Stimulated activated CD4-positive, alpha-beta T cell treated with anti-CD3 and anti-CD28 coated beads, Interleukin-2, amount 100 ng/mL, for 4 hours (primary cell): ENCODE measurements at regions not wholly inside any gene's neighbourhood (a gene's known extent, or its start where the extent isn't known, plus 50 kb on each side); places are given as distances from the start of the nearest gene placed in this dataset.

Source experiments
- DNase-seq: peaks from one replicate; pipeline ENCODE4 v3.0.0-alpha.2; 2020; ENCODE audit warnings: low read depth

DNA sequence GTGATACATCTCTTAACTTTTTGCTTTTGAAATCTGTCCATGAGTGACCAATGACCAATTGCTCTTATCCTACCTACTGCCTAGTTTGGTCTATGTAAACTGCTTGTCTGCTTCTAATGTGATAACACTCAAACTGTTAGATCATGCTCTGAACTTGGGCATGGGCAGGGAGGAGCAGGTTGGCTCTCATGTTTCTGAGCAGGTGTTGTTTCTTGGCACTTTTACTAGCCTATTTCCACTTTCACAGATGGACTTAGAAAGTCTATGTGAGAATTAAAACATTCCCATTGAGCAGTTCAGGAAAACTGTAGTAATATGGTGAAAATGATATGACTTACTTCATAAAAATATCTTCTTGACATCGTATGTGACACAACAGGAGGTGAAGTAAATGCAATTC is 538.4 kb downstream of the HACE1 start:
- no peak for DNase-seq

DNA sequence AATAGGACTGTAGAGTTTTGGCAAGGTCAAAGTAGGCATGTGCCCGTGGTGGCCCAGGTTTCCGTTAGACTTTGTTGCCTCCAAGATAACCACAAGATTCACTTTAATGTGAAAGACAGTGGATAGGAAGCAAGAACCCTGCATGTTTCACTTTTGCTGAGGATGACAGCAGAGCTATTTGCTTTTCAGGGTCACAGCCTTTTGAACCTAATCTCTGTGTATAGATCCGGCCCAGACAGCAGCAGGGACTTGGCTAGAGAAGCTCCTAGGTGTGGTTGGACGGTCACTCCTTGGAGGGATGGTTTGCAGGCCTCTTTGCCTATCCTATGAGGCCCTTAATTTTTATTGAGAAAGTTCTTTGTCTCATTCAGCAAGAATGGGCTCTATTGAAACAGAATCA is 538.8 kb downstream of the HACE1 start:
- no peak for DNase-seq

DNA sequence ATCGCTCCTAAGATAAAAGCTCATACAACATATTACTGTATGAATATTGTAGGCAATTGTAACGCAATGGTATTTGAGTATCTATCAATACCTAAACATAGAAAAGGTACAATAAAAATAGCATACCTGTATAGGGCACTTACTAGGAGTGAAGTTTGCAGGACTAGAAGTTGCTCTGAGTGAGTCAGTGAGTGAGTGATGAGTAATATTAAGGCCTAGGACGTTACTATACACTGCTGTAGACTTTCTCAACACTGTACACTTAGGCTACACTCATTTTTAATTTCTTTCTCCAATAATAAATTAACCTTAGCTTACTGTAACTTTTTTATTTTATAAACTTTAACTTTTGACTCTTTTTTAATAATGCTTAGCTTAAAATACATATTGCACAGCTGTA is 546.9 kb downstream of the HACE1 start:
- DNase-seq = no peak

DNA sequence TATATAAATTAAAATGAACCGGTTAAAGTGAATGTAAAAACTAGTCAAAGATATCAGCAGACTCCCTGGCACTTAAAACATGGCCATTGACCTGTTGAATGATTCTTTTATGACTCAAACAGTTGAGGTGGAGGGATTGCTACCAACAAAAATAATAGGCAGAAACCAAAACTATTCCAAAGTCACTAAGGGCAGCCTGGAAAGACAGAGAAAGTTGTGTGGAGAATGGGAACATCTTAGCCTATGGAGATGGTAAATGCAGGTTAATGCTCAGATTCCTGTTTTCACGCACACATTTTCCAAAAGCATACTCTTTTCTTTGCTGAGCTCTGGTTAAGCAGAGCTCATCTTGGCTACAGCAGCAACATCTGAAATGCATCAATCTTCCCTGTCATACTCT is 553.5 kb downstream of the HACE1 start:
- no peak for DNase-seq

DNA sequence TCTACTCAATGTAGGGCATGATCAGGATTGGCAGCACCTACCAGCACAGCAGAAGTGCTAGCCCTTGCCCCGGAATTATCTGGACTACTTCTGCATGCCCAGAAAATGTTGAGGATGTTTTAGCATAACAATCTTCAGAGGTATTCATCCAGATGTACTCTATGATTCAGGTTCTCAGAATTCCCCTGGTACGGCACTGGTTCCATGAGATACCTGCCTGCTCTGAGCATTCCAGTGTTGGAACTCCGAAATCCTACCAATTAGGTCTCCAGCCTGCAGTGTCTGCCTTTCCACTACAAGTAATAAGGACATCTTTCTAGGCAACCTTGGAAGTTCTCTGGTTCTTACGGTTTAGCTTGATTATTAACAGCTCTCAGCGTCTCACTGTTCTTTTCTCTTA is 554.5 kb downstream of the HACE1 start:
- DNase-seq = no peak

DNA sequence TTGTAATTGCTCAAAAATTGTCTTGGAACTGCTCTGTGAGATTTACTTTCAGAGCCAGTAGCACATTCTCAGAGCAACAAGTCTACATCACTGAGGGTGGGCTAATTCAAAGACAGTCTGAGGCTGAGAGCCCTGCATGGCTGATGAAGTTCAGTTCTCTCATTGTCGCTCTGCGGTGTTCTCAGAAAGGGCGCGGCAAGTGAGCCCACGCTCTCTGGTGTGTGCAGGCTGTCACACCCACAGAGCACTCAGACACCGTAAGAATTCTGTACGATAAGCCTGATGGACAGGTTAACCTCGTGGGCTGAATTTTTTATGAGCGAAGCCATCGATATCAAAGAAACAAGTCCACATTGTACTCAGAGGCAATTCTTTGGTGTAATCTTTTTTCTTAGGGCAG is 557.8 kb downstream of the HACE1 start:
- no peak for DNase-seq

DNA sequence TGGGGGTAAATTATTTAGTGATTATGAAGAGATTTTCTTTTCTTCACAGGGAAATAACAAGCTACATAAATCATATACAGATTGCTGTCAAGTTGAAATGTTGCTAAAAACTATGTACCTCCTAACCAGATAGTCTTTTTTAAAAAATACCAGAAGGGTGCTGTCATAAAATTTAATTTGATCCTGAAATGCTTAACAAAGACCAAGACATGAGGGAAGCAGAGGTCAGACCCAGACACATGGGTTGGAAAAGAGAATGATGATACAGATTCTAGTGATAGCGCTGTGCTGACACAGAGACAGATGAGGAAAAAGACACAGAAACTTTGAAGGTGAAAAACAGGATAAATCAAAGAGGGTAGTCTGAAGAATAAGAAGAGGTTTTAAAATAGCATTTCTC is 573.1 kb downstream of the HACE1 start:
- no peak for DNase-seq

DNA sequence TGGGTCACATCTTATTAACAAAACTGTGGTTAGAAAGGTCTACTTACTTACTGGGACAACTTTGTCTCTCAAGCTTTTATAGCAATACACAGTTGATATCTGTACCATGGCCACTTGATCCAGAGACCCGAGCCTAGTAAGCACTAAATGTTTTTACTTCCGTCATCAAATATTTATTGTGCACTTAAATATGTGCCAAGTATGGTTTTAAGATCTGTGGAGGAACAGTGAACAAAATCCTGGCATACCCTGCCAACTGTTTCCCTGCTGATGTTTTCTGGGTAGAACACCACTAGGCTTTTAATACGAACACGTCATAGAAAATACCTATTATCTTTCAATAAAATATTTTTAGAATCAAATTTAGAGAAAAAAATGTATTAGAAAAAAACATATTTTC is 574.8 kb downstream of the HACE1 start:
- no peak for DNase-seq

DNA sequence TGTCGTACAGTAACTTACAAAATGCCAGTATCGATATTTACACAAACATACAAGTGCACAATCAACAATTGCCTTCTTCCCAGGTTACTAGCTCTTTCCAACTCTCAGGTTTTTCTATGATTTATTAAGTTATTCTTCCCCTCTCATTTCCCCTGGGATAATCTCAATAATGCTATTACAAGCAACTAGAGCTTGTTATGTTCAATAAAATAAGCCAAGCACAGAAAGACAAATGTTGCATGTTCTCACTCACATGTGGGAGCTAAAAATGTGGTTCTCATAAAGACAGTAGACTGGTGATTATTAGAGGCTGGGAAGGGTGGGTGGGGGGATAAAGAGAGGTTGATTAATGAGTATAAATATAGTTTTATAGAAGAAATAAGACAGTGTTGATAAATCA is 577.1 kb downstream of the HACE1 start:
- no peak for DNase-seq

DNA sequence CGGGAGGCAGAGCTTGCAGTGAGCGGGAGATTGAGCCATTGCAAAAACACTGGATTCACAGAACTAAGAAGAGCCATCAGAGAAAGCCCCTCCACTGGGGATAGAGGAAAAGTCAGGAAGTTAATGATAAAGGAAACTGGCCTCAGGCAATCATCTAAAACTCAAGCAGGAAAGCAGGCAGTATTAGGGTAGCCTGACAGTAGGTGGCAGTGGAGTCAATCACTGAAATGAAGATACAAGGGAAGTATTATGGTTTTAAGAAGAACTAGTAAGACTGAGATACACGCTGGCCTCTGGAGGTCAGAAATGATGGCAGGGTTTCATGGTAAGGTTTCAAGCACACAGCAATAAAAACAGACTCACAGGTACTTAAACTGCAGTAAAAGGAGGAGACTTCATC is 578.3 kb downstream of the HACE1 start:
- DNase-seq = no peak

DNA sequence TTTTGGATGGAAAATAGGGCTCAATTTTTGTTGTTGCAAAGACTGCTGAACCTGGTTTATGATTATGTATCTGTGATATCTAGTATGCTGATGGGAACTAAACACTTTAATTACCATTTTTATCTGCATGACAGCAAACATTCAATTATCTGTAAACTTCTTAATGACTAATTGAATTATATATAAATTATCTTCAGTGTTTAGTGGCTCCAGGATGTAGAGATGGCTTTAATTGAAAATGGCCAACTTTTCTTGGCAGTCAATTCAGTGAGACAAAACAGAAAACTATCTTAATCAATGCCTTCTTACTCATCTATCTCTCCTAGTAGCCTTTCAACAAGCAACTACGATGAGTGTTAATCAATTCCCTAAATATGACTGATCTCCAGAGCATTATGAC is 591.3 kb downstream of the HACE1 start:
- DNase-seq = no peak

DNA sequence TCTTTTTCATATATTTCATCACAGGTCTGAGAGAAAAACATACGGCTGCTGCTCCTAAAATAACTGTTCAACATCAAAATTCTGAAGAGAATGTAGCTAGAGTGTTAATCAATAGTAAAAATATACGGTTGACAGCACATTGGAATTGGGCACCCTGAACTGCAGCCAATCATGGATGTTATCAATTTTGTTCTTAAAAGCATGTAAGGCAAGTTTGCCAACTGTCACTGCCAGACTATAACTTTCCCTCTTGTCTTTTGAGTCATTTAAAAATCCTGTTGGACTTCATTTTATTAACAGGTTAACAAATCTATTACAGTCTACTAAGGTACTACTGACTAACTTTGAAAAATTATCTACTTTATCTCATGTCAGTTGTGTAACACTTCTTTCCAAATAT is 592.8 kb downstream of the HACE1 start:
- no peak for DNase-seq

DNA sequence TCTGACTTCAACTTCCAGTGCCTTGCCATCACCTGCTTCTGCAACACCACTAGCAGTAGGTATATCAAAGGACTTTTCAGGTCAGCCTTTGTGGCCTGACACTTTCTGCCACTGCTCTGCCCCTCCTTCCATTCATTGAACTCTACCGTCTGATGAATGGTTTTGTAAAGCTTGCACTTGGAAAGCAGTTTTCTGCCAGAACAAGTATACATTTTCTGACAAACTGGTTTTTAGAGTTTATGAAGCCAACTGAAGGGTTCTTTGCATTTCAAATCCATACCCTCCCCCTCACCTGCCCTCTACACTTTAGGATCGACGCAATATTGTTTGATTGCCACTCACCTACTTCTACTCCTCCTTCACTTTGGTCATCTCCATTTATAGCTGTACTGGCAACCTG is 603.1 kb downstream of the HACE1 start:
- DNase-seq = no peak

DNA sequence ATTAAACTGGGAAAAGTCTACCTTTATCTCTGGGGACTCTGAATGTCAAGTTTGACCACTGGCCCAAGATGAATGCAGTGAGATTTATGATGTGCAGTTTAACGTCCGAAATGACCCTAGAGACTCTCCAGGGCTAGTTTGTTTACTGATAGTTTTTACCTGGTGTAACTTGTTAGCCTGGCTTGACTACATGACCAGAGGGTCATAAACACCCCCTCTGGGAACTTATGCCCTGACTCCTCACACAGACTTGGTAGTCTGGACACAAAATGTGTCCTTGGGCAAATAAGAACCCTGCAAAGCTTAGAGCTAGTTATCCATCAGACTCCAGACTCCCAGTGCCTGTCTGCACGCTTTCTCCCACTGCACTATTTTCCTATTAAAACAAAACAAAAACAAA is 606.5 kb downstream of the HACE1 start:
- no peak for DNase-seq

DNA sequence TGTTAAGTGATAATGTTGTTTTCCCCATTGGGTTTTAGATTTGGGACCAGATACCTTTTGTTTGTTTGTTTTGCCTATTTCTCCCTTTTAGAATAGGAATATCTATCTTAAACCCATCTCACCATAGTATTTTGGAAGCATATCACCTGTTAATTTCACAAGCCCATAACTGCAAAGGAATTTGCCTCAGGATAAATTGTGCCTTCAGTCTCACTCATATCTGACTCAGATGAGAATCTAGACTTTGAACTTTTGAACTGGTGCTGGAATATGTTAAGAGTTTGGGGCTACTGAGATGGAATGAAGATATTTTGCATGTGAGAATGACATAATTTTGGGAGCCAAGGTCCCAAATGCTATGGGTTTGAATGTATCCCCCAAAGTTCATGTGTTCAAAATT is 607.4 kb downstream of the HACE1 start:
- no peak for DNase-seq

DNA sequence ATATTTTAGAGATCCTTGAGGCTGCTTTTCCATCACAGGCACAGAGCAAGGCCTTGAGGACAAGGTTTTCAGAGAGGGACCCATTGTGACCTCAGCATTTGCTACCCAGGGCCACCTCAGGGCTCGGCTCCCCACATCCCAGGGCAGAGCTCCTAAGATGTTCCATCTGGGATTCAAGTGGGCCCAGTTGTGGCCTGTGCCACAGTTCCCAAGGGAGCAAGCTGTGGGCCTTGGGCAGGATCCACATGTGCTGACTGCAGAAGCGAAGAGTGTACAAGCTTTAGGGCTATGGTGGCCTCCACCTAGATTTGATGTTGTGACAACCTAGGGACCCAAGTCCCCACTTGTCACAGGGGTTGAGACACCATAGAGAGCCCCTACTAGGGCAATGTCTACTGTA is 608.1 kb downstream of the HACE1 start:
- no peak for DNase-seq

DNA sequence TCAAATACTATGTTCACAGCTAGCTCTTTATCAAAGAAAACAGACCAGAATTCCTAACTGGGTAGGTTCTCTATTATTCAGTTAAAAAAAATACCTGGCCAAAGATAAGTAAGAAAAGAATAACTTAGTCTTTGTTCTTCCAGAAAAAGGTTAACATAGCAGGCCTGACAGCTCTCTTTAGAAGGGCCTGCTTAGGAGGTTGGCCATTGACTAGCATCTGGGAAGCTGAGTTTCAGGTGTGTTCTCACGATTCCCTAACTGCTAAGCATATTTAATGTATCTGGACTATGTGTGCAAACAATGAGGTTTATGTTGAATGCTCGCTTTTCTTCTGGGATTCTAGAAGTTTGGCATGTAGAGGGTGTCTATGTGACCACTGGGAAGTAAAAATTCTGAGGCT is 618.9 kb downstream of the HACE1 start:
- no peak for DNase-seq

DNA sequence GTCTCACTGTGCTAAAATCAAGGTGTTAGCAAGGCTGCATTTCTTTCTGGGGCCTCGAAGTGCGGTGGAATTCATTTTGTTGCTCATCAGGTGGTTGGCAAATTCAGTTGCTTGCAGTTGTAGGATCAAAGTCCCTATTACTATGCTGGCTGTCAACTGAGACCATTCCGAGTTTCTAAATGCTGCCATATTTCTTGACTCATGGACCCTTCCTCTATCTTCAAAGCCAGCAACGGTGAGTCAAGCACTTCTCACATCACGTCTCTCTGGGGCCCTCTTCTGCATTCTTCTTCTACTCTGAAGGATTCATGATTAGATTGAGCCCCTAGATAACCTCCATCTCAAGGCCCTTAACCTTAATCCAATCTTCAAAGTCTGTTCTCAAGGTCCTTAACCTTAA is 619.7 kb downstream of the HACE1 start:
- DNase-seq = no peak

DNA sequence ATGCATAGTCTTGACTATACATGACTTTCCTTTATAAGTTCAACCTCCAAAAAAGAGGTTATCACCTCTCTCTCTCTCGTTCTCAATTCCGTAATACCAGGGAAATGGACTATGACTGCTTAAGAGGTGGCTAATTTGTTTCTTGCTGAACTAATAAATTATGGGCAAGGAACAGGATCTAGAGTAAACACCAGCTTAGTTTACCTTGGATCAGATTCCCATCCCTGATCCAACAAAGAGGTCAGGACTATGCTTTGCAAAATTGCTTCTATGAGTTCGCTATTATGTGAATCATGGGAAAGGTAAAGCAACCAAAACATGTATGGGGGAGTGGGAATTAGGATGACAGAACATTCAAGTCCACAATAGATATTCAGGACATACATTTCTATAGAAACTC is 630.7 kb downstream of the HACE1 start:
- no peak for DNase-seq

DNA sequence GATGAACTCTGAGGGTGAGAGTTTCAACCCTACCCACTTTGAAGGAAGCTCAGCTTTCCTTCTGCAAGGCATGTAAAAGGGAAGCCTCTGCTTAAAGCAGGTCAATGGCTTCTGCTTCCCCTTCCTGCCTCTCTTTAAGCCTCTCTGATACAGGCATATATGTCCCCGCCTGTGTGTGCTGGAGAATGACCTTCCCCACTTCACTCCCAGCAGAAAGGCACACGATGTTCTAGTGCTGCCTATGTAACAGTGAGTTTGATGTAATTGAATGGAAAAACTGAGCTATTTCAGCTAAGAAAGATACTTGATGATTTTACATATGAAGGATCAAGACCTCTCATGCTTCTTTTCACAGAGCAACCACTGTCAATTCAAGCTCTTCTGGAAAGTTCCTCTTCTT is 632.2 kb downstream of the HACE1 start:
- DNase-seq = no peak

DNA sequence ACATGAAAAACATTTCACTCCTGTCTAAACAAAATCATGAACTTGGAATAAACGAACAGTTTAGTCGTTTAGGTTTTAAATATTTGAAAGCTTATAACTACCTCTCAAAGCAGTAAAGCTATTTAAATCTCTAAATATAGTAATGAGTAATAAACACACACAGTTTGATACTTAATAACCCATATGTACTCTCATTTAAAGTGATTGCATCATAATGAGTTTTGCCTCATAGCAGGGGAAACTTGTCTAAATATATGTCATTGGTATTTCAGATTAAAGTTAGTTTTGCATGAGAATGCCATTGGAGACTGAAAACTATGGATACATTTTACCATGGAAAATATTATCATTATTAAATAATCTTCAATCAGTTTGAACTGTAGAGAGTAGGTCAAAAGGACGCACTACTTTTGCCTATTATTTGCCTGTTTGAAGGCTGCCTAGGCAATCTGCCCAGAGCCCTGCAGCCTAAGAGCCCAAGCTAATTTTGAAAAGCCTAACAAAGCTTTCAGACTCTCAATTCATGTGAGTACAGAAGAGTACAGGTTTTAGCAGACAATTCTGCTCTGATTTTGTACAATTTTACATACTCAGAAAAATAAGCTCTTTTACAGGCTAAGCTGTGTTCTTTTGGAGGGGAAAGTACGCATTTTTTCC is 632.8 kb downstream of the HACE1 start:
- DNase-seq = no peak

DNA sequence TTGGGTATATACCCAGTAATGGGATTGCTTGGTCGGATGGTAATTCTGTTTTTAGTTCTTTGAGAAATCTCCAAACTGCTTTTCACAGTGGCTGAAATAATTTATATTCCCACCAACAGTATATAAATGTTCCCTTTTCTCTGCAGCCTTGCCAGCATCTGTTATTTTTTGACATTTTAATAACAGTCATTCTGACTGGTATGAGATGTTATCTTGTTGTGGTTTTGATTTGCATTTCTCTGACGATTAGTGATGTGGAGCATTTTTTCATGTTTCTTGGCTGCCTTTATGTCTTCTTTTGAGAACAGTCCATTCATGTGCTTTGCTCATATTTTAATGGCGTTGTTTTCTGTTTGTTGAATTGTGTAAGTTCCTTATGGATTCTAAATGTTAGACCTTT is 641.6 kb downstream of the HACE1 start:
- DNase-seq = no peak

DNA sequence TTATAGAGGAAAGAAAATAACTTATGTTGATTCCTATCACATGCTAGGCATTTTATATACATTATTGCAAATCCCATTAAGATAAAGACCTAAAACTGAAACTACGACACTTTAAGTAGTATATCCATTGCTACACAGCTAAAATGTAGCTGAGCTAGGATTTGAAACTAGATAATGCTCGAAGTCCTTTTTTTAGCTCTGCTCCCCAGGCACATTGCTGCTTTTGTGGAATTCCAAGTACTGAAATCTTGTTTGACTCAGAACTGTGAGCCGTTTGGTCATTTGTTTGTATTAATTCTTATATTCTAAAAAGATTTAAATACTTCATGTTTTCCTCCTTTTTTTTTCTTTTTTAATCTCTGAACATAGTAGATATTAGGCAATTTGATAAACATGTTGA is 644.8 kb downstream of the HACE1 start:
- no peak for DNase-seq

DNA sequence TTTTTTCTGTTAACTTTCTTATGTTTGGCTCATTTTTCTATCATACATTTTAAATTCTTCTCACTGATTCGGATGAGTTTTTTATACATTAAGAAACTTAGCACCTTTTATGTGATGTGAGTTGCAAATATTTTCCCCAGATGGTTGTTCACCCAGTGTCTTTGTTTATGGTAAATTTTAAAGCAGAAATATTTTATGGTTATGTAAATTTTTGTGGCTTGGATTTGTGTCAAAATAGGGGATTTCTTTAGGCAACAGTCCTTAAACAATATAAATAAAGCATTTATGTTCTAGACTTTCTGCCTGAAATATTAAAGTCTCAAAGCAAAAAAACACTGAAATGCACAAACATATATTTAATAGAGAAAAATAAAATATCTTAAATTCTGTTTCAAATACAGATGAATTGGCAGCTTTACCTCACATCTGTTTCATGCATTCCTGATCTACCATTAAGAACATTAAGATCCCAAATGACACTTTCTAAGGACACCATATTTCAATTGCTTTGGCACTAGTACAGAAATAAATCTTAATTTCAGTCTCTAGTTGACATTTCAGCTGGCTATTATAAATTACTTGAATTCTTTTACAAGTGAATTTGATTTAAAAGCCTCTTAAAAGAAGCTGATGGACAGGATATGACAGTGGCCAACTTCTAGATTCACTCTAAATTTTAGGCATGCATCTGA is 646.6 kb downstream of the HACE1 start:
- no peak for DNase-seq
